Cerebellar cortex (tissue), 1 donor: ENCODE measurements at regions not wholly inside any gene's neighbourhood (a gene's known extent, or its start where the extent isn't known, plus 50 kb on each side); places are given as distances from the start of the nearest gene placed in this dataset.

Experiments used
- DNase-seq: peaks from one replicate; pipeline ENCODE4 v3.0.0-alpha.2; 2015; ENCODE audit warnings: low spot score

DNA sequence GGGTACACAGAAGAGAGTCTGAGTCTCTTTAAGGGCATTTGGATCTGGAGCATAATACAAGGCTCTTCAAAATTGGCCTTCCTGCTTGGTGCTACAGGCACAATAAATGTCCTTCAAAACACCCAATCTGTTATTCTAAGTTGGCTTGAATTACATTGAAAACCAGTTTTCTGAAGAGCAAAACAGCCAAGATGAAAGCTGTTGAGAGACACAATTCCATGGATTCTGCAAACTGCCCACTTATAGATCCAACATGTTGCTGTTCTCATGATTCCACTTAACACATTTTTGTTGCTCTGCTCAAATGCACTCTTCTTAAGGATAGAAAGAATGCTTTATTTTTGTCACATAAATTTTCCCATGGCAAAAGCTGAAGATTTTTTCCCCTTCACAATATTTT, 525.9 kb upstream of the CDH8 start:
- DNase-seq, result no peak

DNA sequence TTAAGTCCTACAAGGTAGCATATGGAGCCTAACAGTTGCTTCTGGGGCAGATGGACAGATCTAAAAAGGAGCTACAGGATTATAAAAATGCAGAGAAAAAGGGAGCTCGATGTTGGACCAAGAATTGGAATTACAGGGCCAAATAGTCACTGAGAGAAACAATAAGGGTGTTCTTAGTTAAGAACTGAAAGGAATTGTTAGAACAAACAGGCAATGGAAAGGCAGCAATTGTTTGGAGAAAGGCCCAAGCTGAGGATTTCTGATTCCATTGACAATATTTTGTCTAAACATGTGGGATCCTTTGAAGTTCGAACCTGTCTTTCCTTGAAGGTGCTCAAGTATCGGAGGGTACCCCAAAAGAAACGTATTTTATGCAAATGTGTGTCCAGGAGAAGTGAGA, 513.6 kb upstream of the CDH8 start:
- no peak for DNase-seq

DNA sequence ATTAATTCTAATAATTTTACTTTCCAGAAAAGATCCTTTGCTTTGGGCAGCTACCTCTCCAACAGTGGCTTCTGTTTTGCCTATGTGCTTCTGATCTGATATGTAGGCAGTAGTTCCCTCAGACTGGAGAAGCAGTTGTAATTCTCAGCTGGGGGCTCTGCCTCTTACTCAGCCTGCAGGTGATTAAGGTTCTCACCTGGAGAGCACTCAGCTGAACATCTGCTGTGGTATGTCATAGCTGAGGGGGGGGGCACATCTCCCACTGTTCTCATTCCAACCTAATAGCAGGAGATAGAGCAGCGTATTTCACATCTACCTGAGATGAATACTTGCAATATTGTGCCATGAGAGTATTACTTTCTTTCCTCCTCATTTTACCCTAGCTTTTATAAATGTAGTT, 511.9 kb upstream of the CDH8 start:
- DNase-seq, result no peak

DNA sequence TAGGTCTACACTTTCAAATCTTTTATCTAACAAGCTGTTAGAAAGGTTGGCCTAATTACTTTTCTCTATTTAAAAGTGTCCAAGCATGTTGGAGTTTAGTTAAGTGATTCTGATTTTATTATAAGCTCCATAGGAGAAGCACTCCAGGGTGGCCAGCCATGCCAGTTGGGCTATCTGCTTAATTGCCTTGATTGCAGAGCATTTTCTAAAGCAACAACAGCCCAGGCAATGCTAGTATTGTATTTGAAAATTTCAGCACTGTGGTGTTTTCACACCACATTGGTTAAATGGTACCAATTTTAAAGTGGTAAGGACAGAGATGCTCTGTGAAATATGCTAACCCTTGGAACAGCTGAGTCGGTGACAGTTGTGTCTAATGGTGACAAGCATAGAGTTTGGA, 510.5 kb upstream of the CDH8 start:
- no peak for DNase-seq

DNA sequence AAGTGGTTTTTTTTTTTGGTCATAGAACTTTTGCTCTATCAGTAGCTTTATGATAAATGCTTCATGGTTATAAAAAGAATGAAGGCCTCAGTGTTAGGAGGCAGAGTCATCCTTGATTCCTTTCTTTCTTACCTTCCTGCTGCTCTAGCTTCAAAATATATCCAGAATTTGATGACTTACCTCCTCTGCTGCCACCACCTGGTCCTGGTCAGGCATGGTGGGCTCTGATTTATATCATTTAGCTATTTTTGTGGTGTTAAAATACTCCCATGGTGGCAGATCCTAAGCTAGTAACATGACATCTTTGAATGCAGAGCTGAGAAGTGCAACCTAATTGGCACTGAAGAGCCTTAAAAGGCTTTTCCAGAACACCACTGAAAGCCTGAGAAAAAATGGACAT, 508.8 kb upstream of the CDH8 start:
- DNase-seq, result no peak

DNA sequence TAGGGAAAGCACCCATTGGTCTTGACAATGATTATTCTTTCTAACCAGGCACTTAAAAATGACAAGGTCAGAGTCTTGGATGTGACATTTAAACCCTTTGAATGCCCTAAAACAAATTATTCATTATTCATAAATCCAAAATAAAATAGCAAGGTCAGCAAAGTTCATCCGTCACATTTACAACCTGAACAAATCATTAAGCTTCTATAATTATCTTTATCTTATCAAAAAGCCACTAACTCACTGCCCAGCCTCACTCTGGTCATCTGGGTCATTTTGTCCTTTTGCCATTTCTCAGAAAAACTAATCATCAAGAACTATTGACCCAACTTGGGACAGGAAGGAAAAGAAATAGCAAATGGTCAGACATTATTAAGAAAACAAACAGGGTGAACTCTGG, 507.3 kb upstream of the CDH8 start:
- DNase-seq, result no peak

DNA sequence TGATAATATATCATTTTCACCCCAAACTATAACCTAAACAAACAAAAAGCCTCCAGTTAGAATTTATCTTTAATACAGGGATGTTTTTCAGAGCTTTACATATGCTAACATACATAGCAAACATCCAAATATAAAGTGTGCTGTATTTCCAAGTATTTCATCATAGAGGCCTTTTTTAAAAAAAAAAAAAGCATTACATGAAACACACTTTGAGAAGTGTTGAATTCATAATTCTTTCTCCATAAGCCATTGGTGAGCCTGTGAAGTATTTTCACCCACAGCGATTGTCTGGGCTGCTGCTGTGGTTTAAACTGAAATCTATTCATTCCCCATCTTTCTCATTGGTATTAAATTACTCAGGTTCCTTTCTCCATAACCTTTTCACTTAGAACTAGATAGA, 503.4 kb upstream of the CDH8 start:
- DNase-seq, result no peak

DNA sequence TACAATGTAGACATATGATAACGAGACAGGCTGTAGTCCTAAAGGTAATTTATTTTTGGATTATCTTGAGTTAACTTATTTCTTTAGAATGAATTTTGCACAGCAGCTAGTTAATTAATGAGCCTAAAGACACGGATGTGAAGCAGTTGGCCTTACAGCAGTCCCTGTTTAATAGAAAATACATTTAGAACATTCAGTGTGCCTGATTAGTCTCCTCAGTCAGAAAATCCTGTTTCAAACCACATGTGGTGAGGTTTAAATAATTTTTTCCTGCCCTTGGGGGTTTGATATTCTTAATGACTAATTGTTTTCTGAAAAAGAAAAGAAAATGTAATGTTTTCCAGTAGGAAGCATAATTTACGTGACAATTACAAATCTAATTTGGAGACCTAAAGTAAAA, 494.2 kb upstream of the CDH8 start:
- no peak for DNase-seq

DNA sequence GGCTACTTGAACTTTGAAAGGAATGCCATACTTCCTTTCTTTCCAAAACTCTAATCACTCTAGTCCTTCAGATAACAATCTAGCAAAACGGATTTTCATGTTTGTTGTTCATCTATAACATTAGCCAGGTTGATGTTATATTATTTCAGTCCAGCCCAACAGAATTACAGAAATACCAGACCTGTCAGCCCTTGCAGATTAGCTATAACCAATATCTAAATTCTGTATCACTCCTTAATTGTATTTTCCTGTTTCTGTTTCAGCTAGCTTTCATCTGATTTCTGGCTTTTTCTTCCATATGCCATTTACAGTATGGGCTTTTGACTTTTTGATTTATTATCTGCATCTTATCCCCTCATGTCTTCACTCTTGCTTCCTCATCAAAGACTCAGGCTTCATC, 479.8 kb upstream of the CDH8 start:
- DNase-seq, result no peak

DNA sequence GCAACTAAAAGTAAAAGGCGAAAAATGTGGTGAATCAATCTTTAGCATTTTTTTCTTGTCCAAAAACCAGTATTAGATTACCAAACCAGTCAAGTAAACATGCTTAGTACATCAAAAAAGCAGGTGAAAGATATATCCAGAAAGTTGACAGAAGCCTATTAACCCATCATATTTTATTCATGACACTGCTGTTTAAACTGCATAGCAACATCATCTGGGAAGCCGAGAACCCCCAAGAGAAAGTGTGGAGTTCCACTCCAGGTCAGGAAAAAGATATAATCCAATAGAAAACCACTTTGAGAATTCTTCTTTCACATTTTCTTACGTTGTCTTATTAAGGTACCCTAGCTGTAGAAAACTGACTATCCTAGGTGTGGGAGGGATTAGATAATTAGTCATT, 466.8 kb upstream of the CDH8 start:
- DNase-seq, result no peak

DNA sequence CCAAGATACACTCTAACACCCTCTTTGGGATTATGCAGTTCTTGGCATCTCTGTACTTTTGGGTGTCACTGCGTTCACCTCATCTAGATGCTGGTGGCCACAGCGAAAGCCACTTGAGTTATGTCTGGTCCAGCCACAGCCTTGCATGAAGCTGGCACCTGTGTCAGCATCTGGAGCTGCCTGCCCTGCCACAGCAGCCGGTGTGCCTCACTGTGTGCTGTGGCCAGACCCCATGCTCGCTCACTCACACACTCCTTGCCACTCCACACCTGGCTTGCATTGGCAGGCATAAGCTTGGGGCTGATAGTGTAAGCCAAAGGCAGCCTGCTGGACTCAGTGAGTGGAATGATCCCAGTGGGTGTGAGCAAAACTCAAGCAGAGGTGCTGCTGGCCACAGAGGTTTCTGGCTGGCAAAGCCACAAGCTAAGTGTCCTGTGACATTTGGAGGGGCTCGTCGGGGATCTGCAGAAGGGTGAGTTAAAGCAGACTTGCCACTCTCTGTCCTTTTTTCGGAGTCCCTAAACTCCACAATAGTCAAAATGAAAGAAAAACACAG, 442.7 kb upstream of the CDH8 start:
- no peak for DNase-seq

DNA sequence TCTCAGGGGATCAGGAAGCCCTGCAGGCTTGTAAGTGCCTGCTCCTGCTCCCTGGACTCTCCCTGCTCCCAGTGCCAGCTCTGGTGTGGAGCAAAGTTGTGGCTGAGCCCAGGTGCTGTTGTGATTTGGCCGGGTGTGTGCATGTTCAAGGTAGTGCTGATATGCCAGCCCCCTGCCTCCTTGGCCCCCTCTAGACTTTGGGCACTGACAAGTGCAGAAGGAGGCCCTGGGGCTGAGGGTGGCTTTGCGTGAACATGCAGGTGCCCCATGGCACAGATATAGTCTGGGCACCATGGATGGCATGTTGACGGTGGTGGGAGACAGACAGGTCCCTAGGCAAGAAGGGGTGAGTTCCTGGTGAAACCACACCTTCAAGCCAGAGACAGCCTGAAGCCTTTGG, 441.6 kb upstream of the CDH8 start:
- no peak for DNase-seq

DNA sequence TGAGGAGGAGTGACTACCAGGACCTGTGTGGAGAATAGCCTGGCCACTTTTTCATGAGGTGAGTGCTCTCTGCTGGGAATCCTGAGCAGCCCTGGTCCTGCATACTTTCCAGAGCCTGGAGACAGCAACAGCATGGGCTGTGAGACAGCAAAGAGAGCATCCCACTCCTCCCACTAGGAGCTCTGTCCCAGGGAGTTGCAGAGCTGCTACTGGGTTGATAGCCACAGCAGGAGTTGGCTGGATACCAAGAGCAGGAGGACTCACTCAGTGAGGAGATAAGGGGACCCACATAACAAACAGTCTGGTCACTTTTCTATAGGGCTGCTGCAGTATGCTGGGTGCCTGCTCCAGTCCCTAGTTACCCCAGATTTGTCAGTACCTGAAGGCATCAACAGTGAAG, 439.3 kb upstream of the CDH8 start:
- no peak for DNase-seq

DNA sequence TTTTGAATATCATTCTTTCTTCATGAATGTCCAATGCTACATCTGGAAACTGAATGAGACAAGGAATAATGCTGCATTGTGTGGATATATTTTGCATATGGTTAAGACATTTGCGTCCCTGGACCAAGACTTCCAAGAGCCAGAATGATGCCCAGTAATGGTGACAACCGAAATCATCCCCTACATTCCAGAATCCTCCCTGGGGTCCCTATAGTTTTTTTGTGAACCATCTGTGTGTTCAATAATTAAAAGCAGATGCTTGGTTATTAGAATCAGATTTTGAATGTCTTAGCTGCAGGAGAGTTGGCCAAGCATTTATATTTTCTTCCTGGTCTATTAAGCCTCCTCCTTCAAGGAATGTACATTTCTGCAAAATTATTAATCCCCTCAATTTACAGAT, 426.7 kb upstream of the CDH8 start:
- no peak for DNase-seq

DNA sequence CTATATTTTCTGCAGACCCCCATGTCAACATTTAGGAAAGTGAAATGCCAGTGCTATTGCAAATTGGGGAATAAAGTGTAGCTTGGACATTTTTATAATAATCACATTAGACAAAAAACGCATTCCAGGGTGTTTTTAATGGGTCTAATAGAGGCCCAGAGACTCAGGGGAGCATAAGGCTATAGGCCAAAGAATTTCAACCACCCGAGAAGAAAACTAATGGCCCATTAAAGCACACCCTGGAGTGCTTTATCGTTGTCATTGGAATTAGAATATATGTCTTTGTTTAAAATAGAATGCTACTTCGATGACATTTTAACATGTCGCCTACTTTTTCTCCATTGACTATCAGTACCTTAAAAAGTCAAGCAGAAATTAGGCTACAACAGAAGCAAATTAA, 414.1 kb upstream of the CDH8 start:
- DNase-seq, result no peak

DNA sequence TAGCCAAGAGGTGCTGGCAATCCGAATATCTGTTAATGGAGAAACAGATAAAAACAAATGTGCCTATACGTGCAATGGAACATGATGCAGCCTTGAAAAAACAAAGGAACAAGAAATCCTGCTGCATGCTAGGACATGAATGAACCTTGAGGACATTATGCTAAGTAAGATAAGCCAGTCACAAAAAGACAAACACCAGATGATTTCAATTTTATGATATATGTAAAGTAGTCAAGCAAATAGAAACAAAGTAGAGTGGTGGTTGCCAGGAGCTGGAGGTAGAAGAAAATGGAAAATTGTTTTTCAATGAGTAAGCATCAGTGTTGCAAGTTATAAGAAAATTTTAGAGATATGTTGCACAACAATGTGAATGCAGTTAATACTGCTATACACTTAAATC, 409.7 kb upstream of the CDH8 start:
- no peak for DNase-seq

DNA sequence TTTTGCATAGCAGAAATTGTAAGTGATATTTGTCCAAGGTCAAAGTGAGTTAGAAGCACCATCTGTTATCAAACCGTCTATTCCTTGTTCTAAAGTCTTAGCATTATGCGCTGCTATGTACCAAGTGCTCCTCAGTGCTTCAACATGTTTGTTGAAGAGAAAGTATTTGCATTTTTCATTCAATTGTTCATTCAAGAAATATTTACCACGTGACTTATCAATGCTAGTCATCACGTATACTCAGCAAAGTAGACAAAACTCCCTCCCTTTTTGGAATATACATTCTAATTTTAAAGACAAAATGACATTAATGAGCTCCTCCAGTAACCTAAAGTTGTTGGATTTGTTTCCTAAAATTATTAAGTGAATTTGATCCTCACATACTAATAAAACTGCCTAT, 388.0 kb upstream of the CDH8 start:
- DNase-seq, result no peak

DNA sequence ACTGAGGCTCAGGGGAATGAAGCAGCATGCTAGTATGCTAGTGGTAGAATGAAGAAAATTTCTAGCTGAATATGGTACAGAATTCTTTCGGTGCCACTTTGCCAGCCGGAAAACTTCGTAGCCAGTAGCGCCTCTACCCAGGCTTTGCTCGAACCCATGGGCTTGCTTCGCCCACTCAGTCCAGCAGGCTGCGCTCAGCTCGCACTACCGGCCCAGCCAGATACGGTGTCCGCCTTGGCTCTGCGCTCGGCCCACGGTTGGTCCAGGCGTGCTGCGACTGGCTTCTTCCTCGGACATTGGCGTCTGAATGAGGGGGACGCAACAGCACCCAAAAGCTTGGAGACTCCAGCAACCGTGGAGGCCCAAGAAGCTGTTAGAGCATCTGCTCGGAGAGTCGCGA, 372.5 kb upstream of the CDH8 start:
- DNase-seq, result no peak

DNA sequence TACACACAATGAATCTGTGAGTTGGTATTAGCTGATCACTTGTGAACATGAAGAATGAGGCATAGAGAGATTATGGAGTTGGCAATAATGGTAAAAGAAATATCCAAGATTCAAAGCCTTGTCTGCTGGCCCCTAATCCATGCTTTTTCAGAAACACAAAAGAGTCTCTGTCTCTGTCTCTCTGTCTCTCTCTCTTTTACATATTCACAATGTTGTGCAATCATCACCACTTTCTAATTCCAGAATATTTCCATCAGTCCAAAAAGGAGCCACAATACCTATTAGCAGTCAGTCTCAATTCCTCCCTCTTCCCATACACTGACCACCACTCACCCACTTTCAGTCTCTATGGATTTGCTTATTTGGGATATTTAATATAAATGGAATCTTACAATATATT, 370.1 kb upstream of the CDH8 start:
- no peak for DNase-seq

DNA sequence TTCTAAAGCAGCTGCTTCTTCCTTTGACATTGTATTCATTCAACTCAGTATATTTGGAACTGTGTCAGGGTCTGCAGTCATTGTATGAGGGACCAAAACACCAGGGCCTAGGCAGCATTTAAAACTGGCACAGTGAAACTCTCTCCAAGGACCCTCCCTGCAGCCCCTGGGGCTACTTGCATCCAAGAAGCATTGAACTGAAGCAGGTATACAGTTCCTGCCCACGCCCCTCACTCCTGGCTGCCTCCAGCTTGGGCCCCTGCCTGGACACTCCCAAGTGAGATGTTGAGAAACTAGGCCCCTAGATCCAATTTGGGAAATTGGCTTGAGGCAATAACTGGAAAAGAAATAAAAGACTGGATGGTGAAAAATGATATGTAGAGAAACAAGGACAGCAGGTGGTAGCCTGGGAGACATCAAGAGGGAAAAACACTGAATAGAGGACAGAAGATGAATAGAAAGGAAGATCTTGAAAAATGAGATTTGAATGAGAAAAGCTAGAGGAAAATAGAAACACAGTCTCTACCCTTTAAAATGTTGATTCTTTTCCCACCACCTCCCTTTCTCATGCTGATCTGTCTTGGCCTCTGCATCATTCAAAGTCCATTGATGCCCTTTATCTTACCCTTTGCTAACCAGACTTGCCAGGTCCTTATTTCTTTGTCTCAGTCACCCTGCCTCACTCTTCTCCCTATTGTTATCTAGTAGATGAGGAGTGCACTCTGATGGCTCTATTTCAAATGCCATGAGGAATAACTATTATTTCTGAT, 368.8 kb upstream of the CDH8 start:
- DNase-seq, result no peak

DNA sequence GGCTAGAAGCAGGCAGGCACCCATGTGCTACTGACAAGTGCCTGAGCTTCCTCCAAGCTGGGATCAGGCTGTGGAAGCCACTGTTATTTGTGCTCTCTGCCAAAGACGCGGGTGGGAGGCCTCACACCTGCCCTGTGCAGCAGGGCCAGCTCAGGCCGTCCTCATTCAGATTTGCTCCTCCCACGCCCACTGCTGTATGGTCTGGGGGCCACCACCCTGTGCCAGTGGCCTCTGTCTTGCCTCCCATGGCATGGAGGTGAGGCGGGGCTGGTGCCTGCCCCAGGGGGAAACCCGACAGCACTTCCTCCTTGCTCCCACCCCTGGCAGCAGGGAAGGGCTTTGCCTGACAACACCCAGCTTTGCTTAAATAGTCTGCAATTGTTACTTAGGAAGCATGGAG, 356.5 kb upstream of the CDH8 start:
- no peak for DNase-seq

DNA sequence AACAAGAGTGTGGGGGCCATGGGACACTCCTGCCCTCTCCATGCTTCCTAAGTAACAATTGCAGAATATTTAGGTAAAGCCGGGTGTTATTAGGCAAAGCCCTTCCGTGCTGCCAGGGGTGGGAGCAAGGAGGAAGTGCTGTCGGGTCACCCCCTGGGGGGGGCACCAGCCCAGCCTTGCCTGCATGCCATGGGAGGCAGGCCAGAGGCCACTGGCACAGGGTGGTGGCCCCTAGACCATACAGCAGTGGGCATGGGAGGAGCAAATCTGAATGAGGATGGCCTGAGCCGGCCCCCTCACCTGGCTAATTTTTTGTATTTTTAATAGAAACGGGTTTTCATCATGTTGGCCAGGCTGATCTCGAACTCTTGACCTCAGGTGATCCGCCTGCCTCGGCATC, 355.7 kb upstream of the CDH8 start:
- DNase-seq, result no peak

DNA sequence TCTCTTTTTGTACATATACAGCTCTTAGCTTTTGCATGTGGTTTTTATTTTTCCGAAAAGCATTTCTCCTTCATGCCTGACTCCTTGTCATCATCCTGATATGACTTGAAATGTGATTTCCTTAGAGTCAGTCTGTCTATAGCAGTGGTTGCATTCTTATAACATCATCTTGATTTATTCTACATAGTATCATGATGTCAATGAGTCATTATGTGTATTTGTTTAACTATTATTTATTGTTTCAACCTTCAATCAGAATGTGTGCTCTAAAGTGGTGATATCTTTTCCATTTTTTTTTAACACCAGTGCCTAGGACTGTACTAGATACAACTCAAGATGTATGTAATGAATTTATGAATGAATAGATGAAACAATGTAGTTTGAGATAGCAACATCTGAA, 354.9 kb upstream of the CDH8 start:
- DNase-seq, result no peak

DNA sequence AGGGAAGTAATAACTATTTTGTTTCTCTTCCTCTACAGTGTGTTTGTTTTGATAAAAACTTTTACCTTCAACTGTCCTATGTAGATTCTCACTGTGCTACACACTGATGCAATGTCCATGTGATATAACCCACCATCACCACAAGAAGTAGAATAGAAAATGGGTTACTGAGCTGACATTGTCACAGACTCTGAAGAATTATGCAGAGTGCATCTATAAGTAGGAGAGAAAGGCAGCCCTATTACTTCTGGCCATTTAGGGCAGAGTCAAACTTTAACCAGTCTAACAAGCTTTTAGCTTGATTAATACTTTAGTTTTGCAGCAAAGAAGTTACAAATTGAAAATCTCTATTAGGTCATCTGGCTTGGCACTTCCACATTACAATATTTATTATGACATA, 354.0 kb upstream of the CDH8 start:
- DNase-seq, result no peak
